Glutamatergic neuron (in vitro differentiated cells): ENCODE measurements at regions not wholly inside any gene's neighbourhood (a gene's known extent, or its start where the extent isn't known, plus 50 kb on each side); places are given as distances from the start of the nearest gene placed in this dataset.

ENCODE experiments used
- DNase-seq: peaks from one replicate; pipeline ENCODE4 v3.0.0; 2022
- H3K27ac Mint-ChIP-seq: one replicate; pipeline ENCODE4 v1.8.0; 2020; ENCODE audit warnings: mild to moderate bottlenecking, mixed read lengths, inconsistent platforms; ENCODE audit not compliant: unreplicated experiment
- H3K27me3 Mint-ChIP-seq: one replicate; pipeline ENCODE4 v1.8.0; 2020; ENCODE audit warnings: mild to moderate bottlenecking, moderate library complexity, mixed read lengths, inconsistent platforms; ENCODE audit not compliant: unreplicated experiment
- H3K36me3 Mint-ChIP-seq: one replicate; pipeline ENCODE4 v1.8.0; 2020; ENCODE audit warnings: mild to moderate bottlenecking, mixed read lengths, inconsistent platforms; ENCODE audit not compliant: unreplicated experiment
- H3K4me1 Mint-ChIP-seq: one replicate; pipeline ENCODE4 v1.8.0; 2020; ENCODE audit warnings: mild to moderate bottlenecking, low read depth, mixed read lengths, inconsistent platforms; ENCODE audit not compliant: unreplicated experiment
- H3K4me3 Mint-ChIP-seq: one replicate; pipeline ENCODE4 v1.8.0; 2020; ENCODE audit warnings: mild to moderate bottlenecking, mixed read lengths, inconsistent platforms; ENCODE audit not compliant: unreplicated experiment
- H3K9me3 Mint-ChIP-seq: one replicate; pipeline ENCODE4 v1.8.0; 2020; ENCODE audit warnings: mild to moderate bottlenecking, moderate library complexity, mixed read lengths, inconsistent platforms; ENCODE audit not compliant: unreplicated experiment
- CTCF ChIP-seq: fragments of 200-600 bp; sonication (generic); IDR thresholded peaks from one replicate; pipeline ENCODE4 v1.5.0; 2021; ENCODE audit not compliant: partially characterized antibody, unreplicated experiment

GRCh38 chr6:166228425-166228824 lies 60.8 kb upstream of the TBXT start:
- TF ChIP-seq CTCF: no peak
- peaks cover 5% of the 10 kb centered on the region for H3K9me3 Mint-ChIP-seq
- no peak overlapping the region for H3K27ac Mint-ChIP-seq
- no peaks in the 10 kb centered on the region for H3K4me1 Mint-ChIP-seq
- peaks cover 6% of the 10 kb centered on the region for H3K36me3 Mint-ChIP-seq
- H3K4me3 Mint-ChIP-seq: no peak overlapping the region
- H3K27me3 Mint-ChIP-seq: no peaks in the 10 kb centered on the region
- DNase-seq: no peak

- DNase-seq: no peak
- Mint-ChIP-seq H3K27ac (no peak overlapping the region), H3K4me1 (no peaks in the 10 kb centered on the region), H3K4me3 (no peak overlapping the region), H3K9me3 (peaks cover 5% of the 10 kb centered on the region), H3K36me3 (no peaks in the 10 kb centered on the region), H3K27me3 (no peaks in the 10 kb centered on the region)
- no peak for TF ChIP-seq CTCF
These were observed 55.4 kb upstream of the TBXT start for GRCh38 chr6:166223079-166223478.

- Mint-ChIP-seq H3K36me3 (no peaks in the 10 kb centered on the region), H3K9me3 (peaks cover 5% of the 10 kb centered on the region), H3K27ac (no peak overlapping the region), H3K27me3 (no peaks in the 10 kb centered on the region), H3K4me1 (no peaks in the 10 kb centered on the region), H3K4me3 (no peak overlapping the region)
- DNase-seq: no peak
- no peak for TF ChIP-seq CTCF
These were observed 55.0 kb upstream of the TBXT start for GRCh38 chr6:166222631-166223030.

GRCh38 chr6:166221636-166222035 lies 54.0 kb upstream of the TBXT start:
- Mint-ChIP-seq H3K4me1 (no peaks in the 10 kb centered on the region), H3K27me3 (no peaks in the 10 kb centered on the region), H3K9me3 (peaks cover 5% of the 10 kb centered on the region), H3K4me3 (no peak overlapping the region), H3K27ac (no peak overlapping the region), H3K36me3 (no peaks in the 10 kb centered on the region)
- no peak for DNase-seq
- no peak for TF ChIP-seq CTCF

- no peaks in the 10 kb centered on the region for H3K27me3 Mint-ChIP-seq
- TF ChIP-seq CTCF: no peak
- no peaks in the 10 kb centered on the region for H3K4me1 Mint-ChIP-seq
- H3K27ac Mint-ChIP-seq: no peak overlapping the region
- H3K4me3 Mint-ChIP-seq: no peak overlapping the region
- H3K9me3 Mint-ChIP-seq: peaks cover 5% of the 10 kb centered on the region
- no peak for DNase-seq
- H3K36me3 Mint-ChIP-seq: no peaks in the 10 kb centered on the region
These were observed 53.4 kb upstream of the TBXT start for GRCh38 chr6:166221040-166221439.
